HG03095 (cell line): ENCODE measurements at regions not wholly inside any gene's neighbourhood (a gene's known extent, or its start where the extent isn't known, plus 50 kb on each side); places are given as distances from the start of the nearest gene placed in this dataset.

Source experiments
- ATAC-seq: cut with Tn5 transposase; IDR thresholded peaks from one replicate; pipeline ENCODE4 v1.9.1; 2021; ENCODE audit warnings: moderate library complexity; ENCODE audit not compliant: unreplicated experiment

DNA sequence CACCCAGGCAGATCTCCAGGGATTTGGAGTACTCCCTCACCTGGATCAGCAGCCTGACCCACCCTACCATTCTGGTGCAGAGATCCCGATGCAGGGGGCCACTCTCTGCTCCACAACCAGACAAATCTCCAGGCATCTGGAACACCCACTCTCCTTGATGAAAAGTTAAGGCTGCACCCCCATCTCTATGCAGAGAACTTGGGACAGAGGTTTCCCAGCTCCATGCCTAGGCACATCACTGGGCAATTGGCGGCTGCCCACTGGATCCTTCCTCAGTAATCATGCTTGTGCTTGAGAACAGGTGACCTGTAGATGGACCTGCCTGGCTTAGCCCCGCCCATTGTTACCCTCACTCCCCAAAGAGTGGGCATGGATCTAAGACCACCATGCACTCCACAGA lies 624.9 kb downstream of the CBLN2 start:
- no peak for ATAC-seq

DNA sequence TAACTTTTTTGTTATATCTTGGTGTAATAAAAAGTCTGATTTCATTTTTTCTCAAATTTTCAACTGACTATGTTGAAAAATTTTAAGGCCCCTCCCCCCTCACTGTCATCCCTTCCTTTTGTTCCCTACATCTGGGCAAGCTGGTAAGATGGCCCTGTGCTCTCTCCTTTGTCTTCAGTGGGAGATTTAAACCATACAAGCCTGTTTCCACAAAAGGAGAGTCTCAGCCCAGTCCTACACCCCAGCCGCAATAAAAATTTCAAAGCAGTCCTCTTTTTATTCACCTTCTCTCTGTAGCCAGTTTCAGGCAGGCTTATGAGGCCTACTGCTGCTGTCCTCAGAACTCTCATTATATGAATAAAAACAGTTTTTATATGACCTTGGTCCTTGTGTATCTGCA lies 630.5 kb downstream of the CBLN2 start:
- no peak for ATAC-seq

DNA sequence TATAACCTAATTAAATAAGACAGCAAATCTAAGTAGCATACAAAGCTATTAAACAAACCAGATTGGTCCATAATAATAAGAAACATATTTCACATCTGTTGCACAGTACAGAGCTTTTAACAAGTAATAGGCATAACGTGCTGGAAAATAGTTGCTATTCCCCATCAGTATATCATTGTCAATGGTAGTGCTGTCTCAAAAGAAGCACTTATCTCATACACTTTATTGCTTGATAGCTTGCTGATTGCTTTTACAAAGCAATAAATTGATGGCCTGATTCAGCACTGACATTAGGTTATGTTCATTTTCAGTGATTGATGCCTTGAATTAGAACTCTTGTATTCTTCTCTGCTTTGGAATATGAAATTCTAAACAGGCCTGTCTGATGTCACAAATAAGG lies 641.7 kb downstream of the CBLN2 start:
- ATAC-seq, result no peak

DNA sequence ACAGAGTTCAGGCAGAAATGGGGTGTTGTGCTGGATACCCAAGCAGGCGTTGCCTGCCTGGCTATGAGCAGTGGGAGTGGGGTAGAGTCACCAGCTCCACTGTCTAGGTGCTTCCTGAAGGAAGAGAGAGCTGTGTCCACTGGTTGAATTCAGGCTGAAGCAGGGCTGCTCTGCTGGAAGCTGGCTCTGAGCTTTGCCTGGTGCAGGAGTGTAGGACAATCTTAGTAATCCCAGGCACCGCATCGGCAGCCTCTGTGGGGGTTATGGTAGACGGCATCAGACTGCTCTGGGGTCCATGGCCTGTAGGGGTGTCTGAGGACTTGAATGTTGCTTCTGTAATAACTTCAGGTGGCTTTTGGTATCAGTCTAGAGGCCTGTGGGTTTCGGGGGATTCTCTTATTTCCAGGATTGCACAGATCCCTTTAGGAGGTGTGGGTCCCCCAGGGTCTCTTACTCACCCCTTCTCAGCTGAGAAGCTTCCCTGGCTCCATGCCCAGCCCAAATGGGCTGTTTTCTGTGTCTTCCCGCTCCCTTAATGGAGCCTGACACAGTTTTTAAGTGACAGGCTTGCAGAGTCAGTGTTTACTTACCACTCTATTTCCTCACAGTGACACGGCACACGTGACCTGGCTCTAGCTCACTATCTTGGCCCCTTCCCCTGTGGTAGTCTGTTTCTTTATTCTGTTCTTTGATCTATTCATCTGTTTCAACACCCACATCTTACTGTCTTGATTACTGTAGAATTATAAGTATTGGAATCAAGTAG lies 644.3 kb downstream of the CBLN2 start:
- no peak for ATAC-seq

DNA sequence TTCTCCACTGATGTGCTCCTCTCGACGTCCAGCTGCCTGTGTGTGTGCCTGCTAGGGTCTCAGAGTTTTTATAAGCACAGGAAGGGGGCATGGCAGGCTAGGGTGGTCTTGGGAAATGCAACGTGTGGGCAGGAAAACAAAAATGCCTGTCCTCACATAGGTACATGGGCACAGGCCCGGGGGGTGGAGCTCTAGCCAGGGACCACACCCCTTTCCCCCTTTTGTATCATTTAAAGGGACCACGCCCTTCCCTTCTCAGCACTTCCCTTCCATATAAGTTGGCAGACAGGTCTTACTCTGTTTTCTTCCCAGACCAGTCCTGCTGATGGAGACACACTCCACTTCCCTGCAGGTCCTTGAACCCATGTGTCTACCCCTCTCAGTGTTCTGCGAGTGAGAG lies 645.0 kb downstream of the CBLN2 start:
- no peak for ATAC-seq

DNA sequence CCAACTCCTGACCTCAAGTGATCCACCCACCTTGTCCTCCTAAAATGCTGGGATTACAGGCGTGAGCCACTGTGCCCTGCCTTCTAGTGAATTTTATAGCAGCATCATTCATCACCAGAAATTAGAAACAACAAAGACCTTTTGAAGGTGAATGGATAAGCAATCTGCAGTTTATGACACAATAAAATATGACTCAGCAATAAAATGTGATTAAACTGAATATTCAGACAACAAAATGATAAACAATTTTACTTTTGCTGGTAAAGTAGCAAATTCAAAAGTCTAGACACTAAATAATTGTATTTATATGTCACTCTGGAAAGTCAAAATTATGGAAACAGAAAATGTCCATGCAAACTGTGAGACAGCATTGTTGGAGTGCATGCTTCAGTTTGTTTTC lies 656.6 kb downstream of the CBLN2 start:
- ATAC-seq, result no peak

DNA sequence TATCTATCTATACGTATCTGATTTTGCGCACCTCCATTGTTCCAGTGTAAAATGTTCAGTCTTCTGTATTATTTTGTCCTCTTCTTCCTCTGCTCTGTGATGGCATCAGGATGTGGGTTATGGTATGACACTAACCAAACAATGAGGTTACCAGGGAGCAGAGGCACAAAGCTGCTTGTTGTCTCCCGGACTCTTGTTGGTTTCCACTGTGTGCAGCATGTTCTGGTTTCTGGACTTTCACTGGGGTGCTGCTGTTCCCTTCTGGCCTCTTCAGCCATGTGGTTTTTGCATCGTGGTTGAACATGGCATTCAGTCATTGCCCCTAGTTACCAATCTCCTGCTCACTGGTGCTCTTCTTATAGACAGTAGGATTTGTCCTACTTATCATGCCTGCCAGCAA lies 665.9 kb downstream of the CBLN2 start:
- no peak for ATAC-seq

DNA sequence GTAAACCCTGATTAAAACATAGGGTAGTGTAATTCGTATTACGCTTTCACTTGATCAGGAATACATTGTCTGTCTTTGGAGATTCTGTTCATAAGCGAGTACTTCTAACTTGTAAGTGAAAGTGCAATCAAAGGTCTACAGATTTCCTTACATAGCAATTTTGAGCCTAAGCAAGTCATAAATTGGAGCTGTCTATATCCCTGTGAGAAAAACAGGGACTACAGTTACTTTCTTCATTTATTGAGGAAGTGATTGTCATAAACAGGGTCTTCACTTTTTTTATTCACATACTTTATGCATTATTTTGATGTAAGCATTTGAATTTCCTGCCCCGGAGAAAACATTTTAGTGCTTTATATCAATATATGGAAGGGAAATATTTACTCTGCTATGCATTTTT lies 670.4 kb downstream of the CBLN2 start:
- no peak for ATAC-seq

DNA sequence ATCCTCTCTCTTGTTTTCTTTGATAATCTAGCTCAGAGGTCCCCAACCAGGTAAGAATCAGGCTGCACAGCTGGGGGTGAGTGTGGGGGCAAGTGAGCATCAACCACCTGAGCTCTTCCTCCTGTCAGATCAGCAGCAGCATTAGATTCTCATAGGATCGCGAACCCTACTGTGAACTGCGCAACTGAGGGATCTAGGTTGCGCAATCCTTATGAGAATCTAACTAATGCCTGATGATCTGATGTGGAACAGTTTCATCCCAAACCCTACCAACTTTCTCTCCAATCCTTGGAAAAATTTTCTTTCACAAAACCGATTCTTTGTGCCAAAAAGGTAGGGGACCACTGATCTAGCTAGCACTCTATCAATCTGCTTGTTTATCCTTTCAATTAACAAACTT lies 678.3 kb downstream of the CBLN2 start:
- ATAC-seq, result no peak

DNA sequence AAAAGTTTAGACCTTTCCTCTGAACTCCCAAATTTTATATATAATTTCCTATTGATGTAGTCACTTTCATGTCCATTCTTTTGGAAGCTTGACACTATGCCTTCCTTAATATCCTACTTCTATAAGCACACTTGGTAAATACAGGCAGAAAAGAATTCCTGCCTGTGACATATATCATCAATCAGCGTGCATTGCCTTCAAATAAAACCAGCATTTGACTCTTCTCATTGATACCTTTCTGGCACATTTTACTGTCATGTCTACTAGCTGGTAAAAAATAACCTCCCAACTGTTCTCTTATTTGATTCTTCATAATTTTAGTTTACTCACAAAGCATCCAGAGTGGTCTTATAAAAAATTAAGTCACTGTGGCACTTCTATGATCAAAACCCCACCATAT lies 693.5 kb downstream of the CBLN2 start:
- ATAC-seq, result no peak

DNA sequence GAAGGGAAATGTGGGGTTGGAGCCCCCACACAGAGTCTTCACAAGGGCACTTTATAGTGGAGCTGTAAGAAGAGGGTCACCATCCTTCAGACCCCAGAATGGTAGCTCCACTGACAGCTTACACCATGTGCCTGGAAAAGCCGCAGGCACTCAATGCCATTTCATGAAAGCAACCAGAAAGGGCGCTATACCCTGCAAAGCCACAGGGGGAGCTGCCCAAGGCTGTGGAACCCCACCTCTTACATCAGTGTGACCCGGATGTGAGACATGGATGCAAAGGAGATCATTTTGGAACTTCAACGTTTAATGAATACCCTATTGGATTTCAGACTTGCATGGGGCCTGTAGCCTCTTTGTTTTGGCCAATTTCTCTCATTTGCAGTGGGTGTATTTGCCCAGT lies 694.7 kb downstream of the CBLN2 start:
- ATAC-seq, result no peak

DNA sequence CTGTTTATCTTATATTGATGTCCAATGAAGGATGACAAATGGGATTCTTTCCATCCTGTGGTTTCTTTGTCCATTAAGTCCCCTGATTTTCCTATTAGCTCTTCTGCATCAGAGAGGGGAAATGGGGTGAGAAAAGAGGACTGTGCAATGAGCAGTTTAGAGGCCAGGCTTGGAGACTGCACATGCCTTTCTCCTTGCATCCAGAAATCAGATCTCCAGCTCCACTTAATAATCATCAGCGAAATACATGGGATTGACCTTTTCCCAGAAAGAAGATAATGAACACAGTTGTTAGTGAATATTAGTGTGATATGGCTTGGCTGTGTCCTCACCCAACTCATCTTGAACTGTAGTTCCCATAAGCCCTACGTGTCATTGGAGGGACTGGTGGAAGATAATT lies 697.4 kb downstream of the CBLN2 start:
- no peak for ATAC-seq

DNA sequence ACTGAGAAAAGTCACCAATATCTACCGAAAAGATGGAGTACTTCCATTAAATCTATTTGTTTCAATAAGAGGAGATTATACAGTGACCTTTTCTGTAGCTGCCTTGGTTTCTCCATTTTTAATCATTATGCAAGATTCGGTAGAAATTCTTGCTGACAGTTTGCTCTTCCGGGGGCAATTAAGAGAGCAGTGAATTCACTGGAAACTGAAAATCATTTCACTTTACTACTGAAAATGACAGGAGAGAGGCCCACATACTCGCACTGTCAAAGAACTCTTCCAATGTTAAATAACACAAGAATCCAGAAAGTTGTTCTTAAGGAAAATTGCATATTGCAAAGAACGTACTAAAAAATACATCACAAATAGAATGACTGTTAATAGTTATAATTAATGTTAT lies 699.3 kb downstream of the CBLN2 start:
- ATAC-seq, result no peak

DNA sequence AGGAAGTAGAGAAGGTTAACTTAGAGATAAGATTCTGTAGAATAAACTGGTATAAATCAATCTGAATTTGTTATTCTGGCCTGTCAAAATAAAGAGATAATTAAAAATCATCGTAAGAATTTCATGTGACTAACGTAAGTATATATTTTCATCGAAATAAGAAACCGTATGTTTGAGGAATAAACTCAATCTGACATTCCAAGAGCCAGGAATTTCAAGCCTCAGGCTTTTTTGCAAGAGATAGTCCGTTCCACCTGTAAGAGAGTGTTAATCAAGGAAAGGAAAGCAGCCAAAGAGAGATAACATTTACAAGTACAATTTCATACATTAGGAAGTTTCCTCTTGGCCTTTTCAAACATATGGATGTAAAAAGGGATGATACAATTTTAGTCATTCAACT lies 701.5 kb downstream of the CBLN2 start:
- no peak for ATAC-seq

DNA sequence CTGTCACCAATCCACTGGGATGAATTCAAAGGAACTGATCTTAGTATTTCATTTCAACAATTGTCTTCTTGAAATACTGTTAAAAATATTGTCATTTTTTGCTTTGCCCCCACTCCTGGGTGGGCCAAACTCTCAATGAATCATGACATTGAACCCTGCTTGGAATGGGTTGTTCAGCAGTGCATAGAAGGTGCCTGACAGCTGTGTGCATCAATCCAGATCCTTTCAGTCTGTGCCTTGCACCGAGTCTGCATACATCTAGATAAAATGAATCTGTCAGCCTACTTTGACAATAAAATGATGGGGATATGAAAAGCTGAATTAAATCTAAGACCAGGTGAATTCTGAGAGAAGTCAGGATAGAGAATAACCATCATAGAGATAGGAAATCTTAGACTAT lies 706.6 kb downstream of the CBLN2 start:
- no peak for ATAC-seq

DNA sequence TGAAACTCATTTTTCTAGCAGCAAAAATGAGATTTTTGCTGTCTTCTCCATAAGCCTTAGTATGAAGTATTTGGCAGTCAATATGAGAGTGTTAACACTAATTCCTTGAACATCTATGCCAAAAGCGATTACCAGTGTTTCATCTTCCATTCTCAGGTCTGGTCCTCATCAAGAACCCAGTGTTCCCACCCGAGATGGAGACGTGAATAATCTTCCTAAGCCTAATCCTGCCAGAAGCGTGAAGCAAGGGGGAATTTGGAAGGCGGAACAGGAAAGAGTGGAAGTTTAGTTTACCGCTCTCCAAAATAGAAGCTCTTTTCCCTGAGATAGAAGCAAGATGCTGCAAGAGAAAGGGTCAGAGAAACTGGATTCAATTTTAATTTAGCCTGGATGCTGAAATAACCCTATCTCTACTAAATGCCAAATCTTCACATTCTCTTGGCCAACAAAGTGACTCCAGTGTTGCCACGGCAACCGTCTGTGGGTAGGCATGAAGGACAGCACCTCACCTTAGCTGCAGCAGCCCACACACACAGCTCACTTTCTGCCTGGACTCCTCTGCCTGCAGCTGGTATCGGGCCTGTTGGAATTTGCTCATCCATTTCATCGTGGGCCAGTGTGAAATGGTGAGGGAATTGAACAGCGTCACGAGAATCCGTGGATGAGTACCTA lies 711.1 kb downstream of the CBLN2 start:
- no peak for ATAC-seq

DNA sequence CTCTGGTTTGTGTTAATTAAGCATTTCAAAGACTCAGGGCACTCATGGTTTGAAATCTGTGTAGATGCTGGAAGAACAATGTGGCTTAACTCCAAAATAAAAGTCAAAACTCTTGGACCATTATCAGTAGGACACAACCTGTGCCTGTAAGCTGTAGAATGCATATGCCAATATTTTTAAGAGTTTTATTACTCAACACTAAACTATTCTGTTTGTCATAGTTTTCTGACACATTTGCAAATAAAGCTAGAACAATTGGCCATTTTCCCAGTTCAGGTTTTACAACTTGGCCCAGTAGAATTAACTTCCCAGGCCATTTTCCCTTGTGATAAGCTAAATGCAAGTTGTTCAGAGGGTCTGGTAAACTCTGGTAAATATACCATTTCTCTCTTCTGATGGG lies 713.1 kb downstream of the CBLN2 start:
- ATAC-seq, result no peak

DNA sequence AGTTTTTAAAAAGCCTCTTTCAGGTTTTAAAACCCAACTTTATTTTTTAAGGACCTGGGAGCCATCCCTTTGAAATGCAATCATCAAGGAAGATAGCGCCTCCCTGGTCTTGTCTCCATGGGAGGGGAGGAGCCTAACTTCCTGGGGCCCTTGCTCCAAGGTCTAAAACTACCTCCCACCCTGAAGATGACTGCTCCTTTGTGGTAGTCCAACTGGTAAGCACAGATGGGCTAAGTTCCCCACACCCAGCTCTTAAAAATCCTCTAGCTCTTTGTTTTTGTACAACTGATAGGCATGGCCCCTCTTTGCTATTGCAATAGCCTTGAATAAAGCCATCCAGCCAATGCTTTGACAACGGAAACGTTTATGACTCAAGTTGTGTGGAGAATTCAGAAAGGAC lies 716.8 kb downstream of the CBLN2 start:
- ATAC-seq, result no peak

DNA sequence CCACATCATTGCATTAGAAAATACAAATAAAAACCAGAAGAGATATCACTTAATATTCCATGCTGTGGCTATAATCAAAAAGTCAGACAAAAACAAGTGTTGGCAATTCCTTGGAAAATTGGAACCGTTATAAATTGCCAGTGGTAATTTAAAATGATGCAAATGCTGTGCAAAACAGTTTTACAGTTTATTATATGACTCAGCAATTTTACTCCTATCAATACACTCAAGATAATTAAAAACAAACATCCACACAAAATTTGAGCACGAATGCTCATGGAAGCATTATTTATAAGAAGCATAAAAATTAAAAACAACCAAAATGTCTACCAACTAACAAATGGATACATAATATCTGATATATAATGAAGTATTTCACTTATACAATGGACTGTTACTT lies 728.8 kb downstream of the CBLN2 start:
- ATAC-seq, result no peak

DNA sequence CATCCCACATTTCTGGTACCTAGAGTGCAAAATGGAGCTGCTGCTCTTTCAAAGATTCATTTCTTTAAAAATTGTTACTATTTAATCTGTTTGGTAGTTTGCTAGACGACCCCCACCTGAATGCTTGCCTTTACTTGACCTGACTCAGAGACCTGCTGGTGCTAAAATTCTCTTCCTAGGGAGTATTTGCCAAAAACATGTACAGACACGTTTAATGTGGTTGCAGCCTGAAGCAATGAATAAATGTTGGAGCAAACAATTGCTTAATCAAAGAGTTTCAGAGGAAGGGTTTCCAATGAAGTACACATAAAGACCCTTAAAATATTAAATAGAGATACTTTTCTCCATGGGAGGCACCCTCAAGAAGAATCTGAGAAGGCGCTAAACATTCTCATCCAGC lies 734.4 kb downstream of the CBLN2 start:
- no peak for ATAC-seq

DNA sequence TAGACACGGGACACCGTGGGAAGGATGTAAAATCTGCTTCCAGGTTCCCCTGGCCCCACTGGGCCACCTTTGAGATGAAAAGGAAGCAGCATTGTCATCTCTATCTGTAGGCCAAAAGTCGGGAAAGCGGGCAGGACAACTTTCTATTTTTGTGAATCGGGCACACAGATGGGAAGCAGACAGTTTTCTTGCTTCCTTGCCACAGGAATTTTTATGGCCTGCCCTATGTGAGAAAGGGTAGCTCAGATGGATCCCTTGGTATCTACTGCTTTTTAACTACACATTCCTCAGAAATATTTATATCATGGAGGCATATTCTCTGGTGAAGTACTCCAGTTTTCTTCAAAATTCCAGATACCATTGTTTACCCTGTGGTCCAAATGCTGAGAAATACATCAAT lies 735.5 kb downstream of the CBLN2 start:
- no peak for ATAC-seq

DNA sequence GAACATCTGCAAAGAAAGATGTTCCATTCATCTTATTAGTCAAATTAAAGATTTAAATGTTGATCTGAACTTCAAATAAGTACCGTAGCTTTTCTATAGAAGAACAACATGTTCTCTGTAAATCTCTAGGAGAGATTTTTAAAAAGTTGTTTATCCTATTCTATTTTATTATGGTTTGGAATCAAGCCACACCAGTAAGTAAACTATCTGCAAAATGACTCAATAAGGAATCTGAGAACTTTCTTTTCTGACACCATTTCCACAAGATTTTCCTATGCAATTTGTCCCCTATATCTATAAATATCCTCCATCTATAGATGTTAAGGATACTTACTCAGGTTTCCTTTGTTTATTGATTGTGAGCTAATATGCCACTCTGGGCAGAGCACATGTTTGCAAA lies 736.6 kb downstream of the CBLN2 start:
- no peak for ATAC-seq
